NT2/D1 (cell line): ENCODE measurements at regions not wholly inside any gene's neighbourhood (a gene's known extent, or its start where the extent isn't known, plus 50 kb on each side); places are given as distances from the start of the nearest gene placed in this dataset.

Experiments
- YY1 ChIP-seq: IDR thresholded peaks from 2 replicates; pipeline ENCODE4 v1.6.1; 2011; ENCODE audit not compliant: insufficient read length, insufficient read depth
- ZNF274 ChIP-seq: IDR thresholded peaks from 2 replicates; pipeline ENCODE4 v1.6.1; 2011; ENCODE audit warnings: mild to moderate bottlenecking, low read depth, low read length

DNA sequence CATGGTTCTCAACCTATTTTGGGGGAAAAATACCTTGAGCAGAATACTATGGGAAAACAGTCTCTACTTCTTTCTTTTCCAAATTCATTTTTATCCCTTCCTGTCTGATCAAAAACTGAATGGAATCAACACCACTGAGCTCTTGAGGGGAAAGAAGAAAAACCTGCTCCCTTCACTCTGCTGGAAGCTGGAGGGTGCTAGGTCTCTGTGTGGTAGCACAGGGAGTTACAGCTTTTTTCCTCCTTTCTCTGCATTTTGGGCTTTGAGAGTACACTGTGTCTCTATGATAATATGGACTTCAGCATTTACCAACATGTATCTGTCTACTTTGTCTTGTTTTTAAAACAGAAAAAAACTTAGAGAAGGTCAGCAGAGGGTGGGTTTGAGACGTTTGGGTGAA lies 417.2 kb upstream of the SYT1 start:
- TF ChIP-seq YY1 (no peak), ZNF274 (no peak)
